PC-9 (cell line): ENCODE measurements at regions not wholly inside any gene's neighbourhood (a gene's known extent, or its start where the extent isn't known, plus 50 kb on each side); places are given as distances from the start of the nearest gene placed in this dataset.

Source experiments
- CTCF ChIP-seq: fragments of 200-600 bp; sonication (generic); conservative IDR thresholded peaks from 2 replicates; pipeline ENCODE4 v1.6.1; 2017; ENCODE audit warnings: mixed run types, antibody characterized with exemption, mild to moderate bottlenecking, moderate library complexity
- EZH2 ChIP-seq: fragments of 200-600 bp; sonication (generic); IDR thresholded peaks from 2 replicates; pipeline ENCODE4 v1.8.0; 2017; ENCODE audit warnings: antibody characterized with exemption, low read depth

- TF ChIP-seq EZH2 (no peak), CTCF (no peak)
Measured at GRCh38 chr14:78083837-78084236, 86.3 kb upstream of the NRXN3 start.
